ENCODE measurements at regions not wholly inside any gene's neighbourhood (a gene's known extent, or its start where the extent isn't known, plus 50 kb on each side); places are given as distances from the start of the nearest gene placed in this dataset.

- TF ChIP-seq, protein P1, sequence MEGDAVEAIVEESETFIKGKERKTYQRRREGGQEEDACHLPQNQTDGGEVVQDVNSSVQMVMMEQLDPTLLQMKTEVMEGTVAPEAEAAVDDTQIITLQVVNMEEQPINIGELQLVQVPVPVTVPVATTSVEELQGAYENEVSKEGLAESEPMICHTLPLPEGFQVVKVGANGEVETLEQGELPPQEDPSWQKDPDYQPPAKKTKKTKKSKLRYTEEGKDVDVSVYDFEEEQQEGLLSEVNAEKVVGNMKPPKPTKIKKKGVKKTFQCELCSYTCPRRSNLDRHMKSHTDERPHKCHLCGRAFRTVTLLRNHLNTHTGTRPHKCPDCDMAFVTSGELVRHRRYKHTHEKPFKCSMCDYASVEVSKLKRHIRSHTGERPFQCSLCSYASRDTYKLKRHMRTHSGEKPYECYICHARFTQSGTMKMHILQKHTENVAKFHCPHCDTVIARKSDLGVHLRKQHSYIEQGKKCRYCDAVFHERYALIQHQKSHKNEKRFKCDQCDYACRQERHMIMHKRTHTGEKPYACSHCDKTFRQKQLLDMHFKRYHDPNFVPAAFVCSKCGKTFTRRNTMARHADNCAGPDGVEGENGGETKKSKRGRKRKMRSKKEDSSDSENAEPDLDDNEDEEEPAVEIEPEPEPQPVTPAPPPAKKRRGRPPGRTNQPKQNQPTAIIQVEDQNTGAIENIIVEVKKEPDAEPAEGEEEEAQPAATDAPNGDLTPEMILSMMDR (IDR thresholded peaks at IDR 0.05), result no peak
- no peak for TF ChIP-seq MXI1 (IDR thresholded peaks at IDR 0.05; ENCODE audit: low read depth, low read length)
Measured at GRCh38 chr5:58299256-58299655, 160.6 kb downstream of the PLK2 start.
